ENCODE measurements at regions not wholly inside any gene's neighbourhood (a gene's known extent, or its start where the extent isn't known, plus 50 kb on each side); places are given as distances from the start of the nearest gene placed in this dataset.

GRCh38 chr4:45370408-45370807 is 644.1 kb upstream of the GNPDA2 start:
- Histone ChIP-seq H3K4me2 (ENCODE audit: low read length) (no peak overlapping the region), H3K9me3 (ENCODE audit: low read length) (no peaks in the 10 kb centered on the region), H3F3A (ENCODE audit: insufficient read depth, low read length, poor library complexity, severe bottlenecking) (no peaks in the 10 kb centered on the region), H3K9ac (ENCODE audit: low read length) (no peak overlapping the region), H3K9me2 (ENCODE audit: insufficient read depth, low read length) (no peaks in the 10 kb centered on the region), H3K27ac (ENCODE audit: low read length) (peak overlapping the region; percentile 38), H3K36me3 (ENCODE audit: insufficient read depth, low read length) (no peaks in the 10 kb centered on the region), H2AFZ (ENCODE audit: low read depth, low read length) (no peak overlapping the region), H4K20me1 (ENCODE audit: insufficient read depth) (no peaks in the 10 kb centered on the region), H3K79me2 (replicated peaks; ENCODE audit: insufficient read depth, low read length) (no peaks in the 10 kb centered on the region), H3K4me3 (ENCODE audit: low read length) (peak overlapping the region; percentile 5), H3K27me3 (ENCODE audit: insufficient read depth, low read depth, low read length) (no peaks in the 10 kb centered on the region)
- no peak for TF ChIP-seq EZH2 (IDR thresholded peaks at IDR 0.05; ENCODE audit: borderline replicate concordance, insufficient read depth, low read length, poor library complexity, severe bottlenecking)
- TF ChIP-seq SMC3 (conservative IDR thresholded peaks at IDR 0.05; ENCODE audit: poor library complexity) = no peak
- TF ChIP-seq TAF1 (IDR thresholded peaks at IDR 0.05; ENCODE audit: low read depth) = no peak
- peak; percentile 67 for TF ChIP-seq POLR2AphosphoS5 (IDR thresholded peaks at IDR 0.05)
- TF ChIP-seq RAD21 (conservative IDR thresholded peaks at IDR 0.05) = peak; percentile 33
- TF ChIP-seq EP300 (conservative IDR thresholded peaks at IDR 0.05; ENCODE audit: poor library complexity, severe bottlenecking) = peak; percentile 78

DNA sequence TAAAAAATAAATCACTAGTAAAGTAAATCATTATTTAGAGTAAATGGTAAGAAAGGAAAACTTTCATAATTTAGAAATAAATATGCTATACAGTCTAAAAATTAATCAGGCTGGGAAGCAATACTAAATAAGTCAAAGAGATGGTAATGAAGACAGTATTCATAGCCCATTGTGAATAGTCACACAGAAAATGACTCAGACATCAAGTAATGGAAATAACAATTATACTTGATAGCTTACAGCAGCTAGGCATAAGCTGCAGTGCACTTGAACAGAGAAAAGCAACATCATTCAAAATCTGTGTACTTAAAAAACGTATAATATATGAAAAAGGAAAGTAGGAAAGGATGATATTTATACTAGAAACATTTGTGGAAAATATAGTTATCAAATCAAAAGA is 642.5 kb upstream of the GNPDA2 start:
- Histone ChIP-seq H3K79me2 (replicated peaks; ENCODE audit: insufficient read depth, low read length) (no peaks in the 10 kb centered on the region), H3K4me2 (ENCODE audit: low read length) (no peak overlapping the region), H2AFZ (ENCODE audit: low read depth, low read length) (no peak overlapping the region), H3K9me3 (ENCODE audit: low read length) (no peaks in the 10 kb centered on the region), H3K9me2 (ENCODE audit: insufficient read depth, low read length) (no peaks in the 10 kb centered on the region), H3K36me3 (ENCODE audit: insufficient read depth, low read length) (no peaks in the 10 kb centered on the region), H3K9ac (ENCODE audit: low read length) (no peak overlapping the region), H4K20me1 (ENCODE audit: insufficient read depth) (no peaks in the 10 kb centered on the region), H3F3A (ENCODE audit: insufficient read depth, low read length, poor library complexity, severe bottlenecking) (no peaks in the 10 kb centered on the region), H3K4me3 (ENCODE audit: low read length) (peak overlapping the region; percentile 3), H3K27me3 (ENCODE audit: insufficient read depth, low read depth, low read length) (no peaks in the 10 kb centered on the region), H3K27ac (ENCODE audit: low read length) (peak overlapping the region; percentile 14)
- TF ChIP-seq CTCF (IDR thresholded peaks at IDR 0.05; ENCODE audit: poor library complexity, severe bottlenecking) (no peak), EP300 (conservative IDR thresholded peaks at IDR 0.05; ENCODE audit: poor library complexity, severe bottlenecking) (peak; percentile 16)

GRCh38 chr4:45363931-45364330 is 637.6 kb upstream of the GNPDA2 start:
- Histone ChIP-seq H3K9me2 (ENCODE audit: insufficient read depth, low read length) (no peaks in the 10 kb centered on the region), H3K9ac (ENCODE audit: low read length) (no peak overlapping the region), H3K9me3 (ENCODE audit: low read length) (no peaks in the 10 kb centered on the region), H3F3A (ENCODE audit: insufficient read depth, low read length, poor library complexity, severe bottlenecking) (no peaks in the 10 kb centered on the region), H4K20me1 (ENCODE audit: insufficient read depth) (no peaks in the 10 kb centered on the region), H3K27ac (ENCODE audit: low read length) (no peak overlapping the region), H3K36me3 (ENCODE audit: insufficient read depth, low read length) (no peaks in the 10 kb centered on the region), H3K27me3 (ENCODE audit: insufficient read depth, low read depth, low read length) (no peaks in the 10 kb centered on the region), H2AFZ (ENCODE audit: low read depth, low read length) (no peak overlapping the region), H3K4me3 (ENCODE audit: low read length) (no peak overlapping the region), H3K79me2 (replicated peaks; ENCODE audit: insufficient read depth, low read length) (no peaks in the 10 kb centered on the region), H3K4me2 (ENCODE audit: low read length) (no peak overlapping the region)
- TF ChIP-seq, protein P1, sequence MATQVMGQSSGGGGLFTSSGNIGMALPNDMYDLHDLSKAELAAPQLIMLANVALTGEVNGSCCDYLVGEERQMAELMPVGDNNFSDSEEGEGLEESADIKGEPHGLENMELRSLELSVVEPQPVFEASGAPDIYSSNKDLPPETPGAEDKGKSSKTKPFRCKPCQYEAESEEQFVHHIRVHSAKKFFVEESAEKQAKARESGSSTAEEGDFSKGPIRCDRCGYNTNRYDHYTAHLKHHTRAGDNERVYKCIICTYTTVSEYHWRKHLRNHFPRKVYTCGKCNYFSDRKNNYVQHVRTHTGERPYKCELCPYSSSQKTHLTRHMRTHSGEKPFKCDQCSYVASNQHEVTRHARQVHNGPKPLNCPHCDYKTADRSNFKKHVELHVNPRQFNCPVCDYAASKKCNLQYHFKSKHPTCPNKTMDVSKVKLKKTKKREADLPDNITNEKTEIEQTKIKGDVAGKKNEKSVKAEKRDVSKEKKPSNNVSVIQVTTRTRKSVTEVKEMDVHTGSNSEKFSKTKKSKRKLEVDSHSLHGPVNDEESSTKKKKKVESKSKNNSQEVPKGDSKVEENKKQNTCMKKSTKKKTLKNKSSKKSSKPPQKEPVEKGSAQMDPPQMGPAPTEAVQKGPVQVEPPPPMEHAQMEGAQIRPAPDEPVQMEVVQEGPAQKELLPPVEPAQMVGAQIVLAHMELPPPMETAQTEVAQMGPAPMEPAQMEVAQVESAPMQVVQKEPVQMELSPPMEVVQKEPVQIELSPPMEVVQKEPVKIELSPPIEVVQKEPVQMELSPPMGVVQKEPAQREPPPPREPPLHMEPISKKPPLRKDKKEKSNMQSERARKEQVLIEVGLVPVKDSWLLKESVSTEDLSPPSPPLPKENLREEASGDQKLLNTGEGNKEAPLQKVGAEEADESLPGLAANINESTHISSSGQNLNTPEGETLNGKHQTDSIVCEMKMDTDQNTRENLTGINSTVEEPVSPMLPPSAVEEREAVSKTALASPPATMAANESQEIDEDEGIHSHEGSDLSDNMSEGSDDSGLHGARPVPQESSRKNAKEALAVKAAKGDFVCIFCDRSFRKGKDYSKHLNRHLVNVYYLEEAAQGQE (IDR thresholded peaks at IDR 0.05; ENCODE audit: borderline replicate concordance) = no peak
- no peak for TF ChIP-seq RAD21 (conservative IDR thresholded peaks at IDR 0.05)
